ENCODE measurements at regions not wholly inside any gene's neighbourhood (a gene's known extent, or its start where the extent isn't known, plus 50 kb on each side); places are given as distances from the start of the nearest gene placed in this dataset.
A peak's percentile ranks its signal among the peaks of the same experiment; 100 is the strongest.

DNA sequence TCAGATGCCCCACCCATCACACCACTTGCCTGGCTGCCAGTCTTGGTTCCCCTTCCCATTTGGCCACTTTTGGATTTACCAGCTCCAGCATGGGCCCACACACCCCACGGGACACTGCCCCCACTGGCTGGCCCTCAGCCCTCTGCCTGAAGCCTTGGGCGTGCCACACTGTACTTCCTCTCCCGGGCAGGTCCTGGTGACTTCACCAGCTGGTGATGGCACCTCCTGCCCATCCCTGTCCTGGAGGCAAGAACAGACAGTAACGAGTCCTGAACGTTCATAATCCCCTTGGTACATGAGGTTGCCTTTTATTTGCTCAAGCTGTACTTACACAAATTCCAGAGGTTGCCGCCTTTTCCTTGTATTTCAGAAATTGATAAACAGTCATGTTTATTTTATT lies 81.1 kb downstream of the TMEM17 start:
- H3K27ac ChIP-seq: no peak overlapping the region
- peaks cover 0 to 10% (median 0%) of the 10 kb centered on the region in 12 donors for H3K4me1 ChIP-seq
- intact Hi-C loops (cut with DNase I): no loop called here
- 77 to 89% (median 80%) methylated on average over 6 of the region's 6 CpGs for WGBS, 4 donors
- TF ChIP-seq, protein P1, sequence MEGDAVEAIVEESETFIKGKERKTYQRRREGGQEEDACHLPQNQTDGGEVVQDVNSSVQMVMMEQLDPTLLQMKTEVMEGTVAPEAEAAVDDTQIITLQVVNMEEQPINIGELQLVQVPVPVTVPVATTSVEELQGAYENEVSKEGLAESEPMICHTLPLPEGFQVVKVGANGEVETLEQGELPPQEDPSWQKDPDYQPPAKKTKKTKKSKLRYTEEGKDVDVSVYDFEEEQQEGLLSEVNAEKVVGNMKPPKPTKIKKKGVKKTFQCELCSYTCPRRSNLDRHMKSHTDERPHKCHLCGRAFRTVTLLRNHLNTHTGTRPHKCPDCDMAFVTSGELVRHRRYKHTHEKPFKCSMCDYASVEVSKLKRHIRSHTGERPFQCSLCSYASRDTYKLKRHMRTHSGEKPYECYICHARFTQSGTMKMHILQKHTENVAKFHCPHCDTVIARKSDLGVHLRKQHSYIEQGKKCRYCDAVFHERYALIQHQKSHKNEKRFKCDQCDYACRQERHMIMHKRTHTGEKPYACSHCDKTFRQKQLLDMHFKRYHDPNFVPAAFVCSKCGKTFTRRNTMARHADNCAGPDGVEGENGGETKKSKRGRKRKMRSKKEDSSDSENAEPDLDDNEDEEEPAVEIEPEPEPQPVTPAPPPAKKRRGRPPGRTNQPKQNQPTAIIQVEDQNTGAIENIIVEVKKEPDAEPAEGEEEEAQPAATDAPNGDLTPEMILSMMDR (IDR thresholded peaks at IDR 0.05): no peak
- TF ChIP-seq POLR2A (IDR thresholded peaks at IDR 0.05): no peak
- no peaks in the 10 kb centered on the region for H3K36me3 ChIP-seq
- no peak overlapping the region for H3K4me3 ChIP-seq
- ATAC-seq: peak in 1 of 4 donors; percentile 33
- H3K27me3 ChIP-seq: no peaks in the 10 kb centered on the region
- peaks cover 0 to 8% (median 0%) of the 10 kb centered on the region in 12 donors for H3K9me3 ChIP-seq
- no peak for DNase-seq

DNA sequence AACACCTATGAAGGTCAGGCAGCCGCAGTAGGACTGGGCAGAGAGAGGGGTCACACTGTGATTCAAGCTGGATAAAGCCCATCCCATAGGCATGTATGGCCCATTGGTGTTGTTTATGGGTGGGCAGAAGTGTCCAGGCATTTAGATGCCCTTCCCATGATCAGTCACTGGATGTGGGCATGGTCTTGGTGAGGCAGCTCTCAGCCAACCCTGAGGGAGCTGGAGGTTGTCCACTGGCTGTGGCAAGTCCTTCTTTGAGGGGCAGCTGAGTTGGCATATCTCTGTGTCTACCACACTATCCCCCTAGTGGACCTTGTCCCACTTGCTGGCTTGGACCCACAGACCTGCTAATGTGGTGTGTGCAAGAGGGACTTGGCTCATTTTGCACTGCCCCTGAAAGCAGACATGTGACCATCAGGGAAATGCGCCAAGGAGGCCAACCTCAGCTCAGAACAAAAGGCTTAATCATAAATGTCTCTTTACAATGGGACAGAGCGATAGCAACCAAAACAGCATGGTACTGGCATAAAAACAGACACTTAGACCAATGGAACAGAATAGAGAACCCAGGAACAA lies 82.0 kb downstream of the TMEM17 start:
- Histone ChIP-seq H3K27ac (no peak overlapping the region), H3K27me3 (no peaks in the 10 kb centered on the region), H3K4me1 (peaks cover 0 to 10% (median 0%) of the 10 kb centered on the region in 12 donors), H3K9me3 (peaks cover 0 to 17% (median 0%) of the 10 kb centered on the region in 12 donors), H3K36me3 (no peaks in the 10 kb centered on the region), H3K4me3 (no peak overlapping the region)
- WGBS, 4 donors: 60 to 86% (median 82%) methylated on average over 3 of the region's 3 CpGs
- peak; percentile 36 to 70 (median 54) for ATAC-seq
- TF ChIP-seq POLR2A (IDR thresholded peaks at IDR 0.05): no peak
- TF ChIP-seq, protein P1 (IDR thresholded peaks at IDR 0.05): no peak
- intact Hi-C loops (cut with DNase I): no loop called here
- DNase-seq: no peak

DNA sequence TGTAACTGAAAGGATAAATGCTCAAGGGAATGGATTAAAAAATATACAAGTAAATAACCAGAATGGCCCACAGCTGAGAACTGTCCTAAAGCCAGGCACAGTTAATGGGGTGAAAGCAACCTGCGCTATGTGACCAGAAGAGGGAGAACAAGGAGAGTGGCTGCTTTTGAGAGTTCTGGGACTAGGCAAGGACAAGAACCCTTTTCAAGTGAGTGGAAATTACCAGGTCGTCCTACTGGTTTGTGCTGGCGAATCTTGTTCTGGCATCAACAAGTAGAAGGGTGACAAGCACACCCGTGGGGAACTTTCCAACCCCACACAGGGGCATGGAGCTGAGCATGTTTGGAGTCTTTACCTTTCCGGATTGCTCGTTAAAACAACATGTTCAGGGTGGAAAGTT lies 82.8 kb downstream of the TMEM17 start:
- H3K4me1 ChIP-seq: peaks cover 0 to 10% (median 0%) of the 10 kb centered on the region in 12 donors
- H3K4me3 ChIP-seq: no peak overlapping the region
- DNase-seq: no peak
- H3K9me3 ChIP-seq: peaks cover 0 to 19% (median 0%) of the 10 kb centered on the region in 12 donors
- no peak overlapping the region for H3K27ac ChIP-seq
- H3K36me3 ChIP-seq: no peaks in the 10 kb centered on the region
- no peaks in the 10 kb centered on the region for H3K27me3 ChIP-seq
- intact Hi-C loops (cut with DNase I): no loop called here
- no peak for TF ChIP-seq POLR2A (IDR thresholded peaks at IDR 0.05)
- TF ChIP-seq, protein P1 (IDR thresholded peaks at IDR 0.05): no peak
- 78 to 86% (median 84%) methylated on average over 6 of the region's 6 CpGs for WGBS, 4 donors
- ATAC-seq: no peak

DNA sequence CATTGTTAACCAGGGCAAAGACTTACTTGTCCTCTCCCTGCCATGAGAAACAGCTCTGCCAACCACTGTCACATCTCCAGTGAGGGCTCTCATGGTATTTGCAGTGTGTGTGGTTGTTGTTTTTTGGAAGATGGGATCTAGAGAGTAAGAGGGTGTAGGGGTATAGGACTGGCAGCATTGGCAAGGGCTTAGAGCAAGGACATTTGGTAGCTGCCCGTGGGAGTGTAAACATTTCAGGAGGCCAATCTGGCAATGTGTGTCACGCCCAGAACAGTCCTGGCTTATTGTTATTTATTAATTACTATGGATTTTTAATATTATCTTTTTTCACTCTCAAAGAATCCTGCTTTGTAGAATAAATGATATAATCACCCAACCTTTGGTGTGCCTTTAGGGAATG lies 90.5 kb downstream of the TMEM17 start:
- TF ChIP-seq POLR2A (IDR thresholded peaks at IDR 0.05): no peak
- TF ChIP-seq, protein P1 (IDR thresholded peaks at IDR 0.05): no peak
- DNase-seq: no peak
- WGBS, 4 donors: 80 to 96% (median 90%) methylated on average over 2 of the region's 2 CpGs
- Histone ChIP-seq H3K4me1 (peaks cover 5 to 24% (median 14%) of the 10 kb centered on the region in 12 donors), H3K27me3 (no peaks in the 10 kb centered on the region), H3K4me3 (no peak overlapping the region), H3K36me3 (no peaks in the 10 kb centered on the region), H3K27ac (no peak overlapping the region), H3K9me3 (peaks cover 0 to 13% (median 0%) of the 10 kb centered on the region in 12 donors)
- intact Hi-C loops (cut with DNase I): loop anchor here in 2 of 10 donors (10.0 kb wide), 2 partner anchors 221 to 301 kb away; partner anchors contain the start of gene B3GNT2 (in 1 of the 2)
- ATAC-seq: no peak
